ENCODE measurements at regions not wholly inside any gene's neighbourhood (a gene's known extent, or its start where the extent isn't known, plus 50 kb on each side); places are given as distances from the start of the nearest gene placed in this dataset.

DNA sequence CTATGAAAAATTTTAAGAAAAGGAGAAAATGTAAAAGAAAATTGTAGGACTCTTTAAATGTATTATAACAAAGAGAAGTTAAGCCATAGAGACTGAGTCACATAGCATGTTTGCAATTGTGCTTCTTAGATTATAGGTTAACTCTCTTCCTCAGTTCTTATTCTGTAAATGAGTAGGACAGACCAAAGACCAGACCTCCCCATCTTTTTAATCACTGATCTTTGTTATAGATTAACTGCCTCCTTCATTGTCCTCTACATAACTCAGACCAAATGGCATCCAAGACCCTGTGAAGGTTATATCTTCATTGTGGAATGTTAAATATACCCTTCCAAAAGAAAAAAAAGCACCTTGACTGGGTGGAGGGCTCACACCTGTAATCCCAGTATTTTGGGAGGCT is 316.9 kb upstream of the LRRTM4 start:
- no peaks in the 10 kb centered on the region for H3K4me1 ChIP-seq (ENCODE audit: insufficient read depth, low read length, poor library complexity, severe bottlenecking)
- no peaks in the 10 kb centered on the region for H4K20me1 ChIP-seq (ENCODE audit: insufficient read depth, low read length, poor library complexity, severe bottlenecking)
- H3K4me2 ChIP-seq (ENCODE audit: low read depth, low read length, poor library complexity, severe bottlenecking): no peak overlapping the region
- H3K36me3 ChIP-seq (ENCODE audit: insufficient read depth, low read length): no peaks in the 10 kb centered on the region
- no peaks in the 10 kb centered on the region for H3K9me2 ChIP-seq (replicated peaks; ENCODE audit: low read depth, low read length)
- peaks cover 11% of the 10 kb centered on the region; the same call in 1 of the 2 replicates for H3K9me3 ChIP-seq (ENCODE audit: insufficient read depth, low read depth, low read length)
- H3K9ac ChIP-seq (ENCODE audit: low read depth, low read length, poor library complexity, severe bottlenecking): no peak overlapping the region
- H3K79me2 ChIP-seq (ENCODE audit: insufficient read depth, low read length): no peaks in the 10 kb centered on the region
- no peak overlapping the region for H2AFZ ChIP-seq (ENCODE audit: low read length)
- TF ChIP-seq CTCF (conservative IDR thresholded peaks at IDR 0.05; ENCODE audit: low read length): no peak
- no peak for TF ChIP-seq EZH2phosphoT487 (IDR thresholded peaks at IDR 0.05; ENCODE audit: borderline replicate concordance)
- H3K4me3 ChIP-seq (ENCODE audit: low read length, poor library complexity, severe bottlenecking): no peak overlapping the region
- H3K27me3 ChIP-seq (ENCODE audit: insufficient read depth, low read length, poor library complexity, severe bottlenecking): no peaks in the 10 kb centered on the region
- no peaks in the 10 kb centered on the region for H3F3A ChIP-seq (ENCODE audit: low read depth)

- Histone ChIP-seq H3F3A (ENCODE audit: low read depth) (no peaks in the 10 kb centered on the region), H3K27me3 (ENCODE audit: insufficient read depth, low read length, poor library complexity, severe bottlenecking) (no peaks in the 10 kb centered on the region), H4K20me1 (ENCODE audit: insufficient read depth, low read length, poor library complexity, severe bottlenecking) (no peaks in the 10 kb centered on the region), H3K9me3 (ENCODE audit: insufficient read depth, low read depth, low read length) (no peaks in the 10 kb centered on the region), H2AFZ (ENCODE audit: low read length) (no peak overlapping the region), H3K4me3 (ENCODE audit: low read length, poor library complexity, severe bottlenecking) (no peak overlapping the region), H3K9ac (ENCODE audit: low read depth, low read length, poor library complexity, severe bottlenecking) (no peak overlapping the region), H3K4me2 (ENCODE audit: low read depth, low read length, poor library complexity, severe bottlenecking) (no peak overlapping the region), H3K4me1 (ENCODE audit: insufficient read depth, low read length, poor library complexity, severe bottlenecking) (no peaks in the 10 kb centered on the region), H3K79me2 (ENCODE audit: insufficient read depth, low read length) (no peaks in the 10 kb centered on the region), H3K36me3 (ENCODE audit: insufficient read depth, low read length) (no peaks in the 10 kb centered on the region), H3K9me2 (replicated peaks; ENCODE audit: low read depth, low read length) (no peaks in the 10 kb centered on the region)
- TF ChIP-seq CTCF (conservative IDR thresholded peaks at IDR 0.05; ENCODE audit: low read length) (no peak), EZH2phosphoT487 (IDR thresholded peaks at IDR 0.05; ENCODE audit: borderline replicate concordance) (no peak)
These were observed 339.9 kb upstream of the LRRTM4 start for GRCh38 chr2:77862120-77862519.

DNA sequence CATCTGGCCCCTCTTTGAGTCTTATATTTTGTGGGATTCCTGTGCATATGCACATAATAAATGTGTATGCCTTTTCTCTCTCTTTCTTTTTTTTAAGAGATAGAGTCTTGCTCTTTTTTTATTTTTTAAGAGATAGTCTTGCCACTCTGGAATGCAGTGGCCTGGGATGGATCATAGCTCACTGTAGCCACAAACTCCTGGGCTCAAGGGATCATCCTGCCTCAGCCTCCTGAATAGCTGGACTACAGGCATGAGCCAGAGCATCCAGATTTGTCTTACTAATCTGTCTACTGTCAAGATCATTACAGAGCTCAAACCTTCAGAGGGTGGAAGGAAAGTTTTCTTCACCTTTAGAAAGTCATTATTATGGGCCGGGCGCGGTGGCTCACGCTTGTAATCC is 342.2 kb upstream of the LRRTM4 start:
- Histone ChIP-seq H3K36me3 (ENCODE audit: insufficient read depth, low read length) (no peaks in the 10 kb centered on the region), H3K9me2 (replicated peaks; ENCODE audit: low read depth, low read length) (no peaks in the 10 kb centered on the region), H2AFZ (ENCODE audit: low read length) (no peak overlapping the region), H3K9ac (ENCODE audit: low read depth, low read length, poor library complexity, severe bottlenecking) (no peak overlapping the region), H3K27me3 (ENCODE audit: insufficient read depth, low read length, poor library complexity, severe bottlenecking) (no peaks in the 10 kb centered on the region), H3K9me3 (ENCODE audit: insufficient read depth, low read depth, low read length) (no peaks in the 10 kb centered on the region), H3K4me2 (ENCODE audit: low read depth, low read length, poor library complexity, severe bottlenecking) (no peak overlapping the region), H3F3A (ENCODE audit: low read depth) (no peaks in the 10 kb centered on the region), H3K79me2 (ENCODE audit: insufficient read depth, low read length) (no peaks in the 10 kb centered on the region), H4K20me1 (ENCODE audit: insufficient read depth, low read length, poor library complexity, severe bottlenecking) (no peaks in the 10 kb centered on the region), H3K4me3 (ENCODE audit: low read length, poor library complexity, severe bottlenecking) (no peak overlapping the region), H3K4me1 (ENCODE audit: insufficient read depth, low read length, poor library complexity, severe bottlenecking) (no peaks in the 10 kb centered on the region)
- TF ChIP-seq EZH2phosphoT487 (IDR thresholded peaks at IDR 0.05; ENCODE audit: borderline replicate concordance) (no peak), CTCF (conservative IDR thresholded peaks at IDR 0.05; ENCODE audit: low read length) (no peak)

All from Loucy (cell line).